H1 (cell line): ENCODE measurements at regions not wholly inside any gene's neighbourhood (a gene's known extent, or its start where the extent isn't known, plus 50 kb on each side); places are given as distances from the start of the nearest gene placed in this dataset.

Source experiments
- CHD2 ChIP-seq: IDR thresholded peaks from 2 replicates; pipeline ENCODE4 v1.6.1; 2012; ENCODE audit warnings: low read length, improper control_type of control experiment
- CREB1 ChIP-seq: IDR thresholded peaks from 2 replicates; pipeline ENCODE4 v1.6.1; 2012; ENCODE audit warnings: inconsistent platforms
- CTCF ChIP-seq, 3 experiments: IDR thresholded peaks; 1 replicate in 2 of 3; 2 replicates in 1 of 3; pipeline versions ENCODE4 v1.5.1 to v1.6.1; 2011; ENCODE audit warnings: low read length in 3 of 3, mild to moderate bottlenecking in 3 of 3, inconsistent platforms in 2 of 3, low read depth in 1 of 3, moderate library complexity in 1 of 3; ENCODE audit not compliant: insufficient read depth in 1 of 3; ENCODE audit errors: control extremely low read depth in 1 of 3
- E2F6 ChIP-seq: IDR thresholded peaks from 2 replicates; pipeline ENCODE4 v1.6.1; 2012; ENCODE audit warnings: inconsistent platforms
- EP300 ChIP-seq, 2 experiments: IDR thresholded peaks; 1 replicate in 1 of 2; 2 replicates in 1 of 2; pipeline ENCODE4 v1.6.1; 2011 to 2012; ENCODE audit warnings: low read depth in 2 of 2, low read length in 2 of 2, mild to moderate bottlenecking in 2 of 2, borderline replicate concordance in 1 of 2, inconsistent platforms in 1 of 2, moderate library complexity in 1 of 2
- GABPA ChIP-seq: IDR thresholded peaks from 2 replicates; pipeline ENCODE4 v1.6.1; 2011; ENCODE audit warnings: mild to moderate bottlenecking, low read length, moderate library complexity, borderline replicate concordance; ENCODE audit not compliant: insufficient read depth
- GTF2F1 ChIP-seq: IDR thresholded peaks from 2 replicates; pipeline ENCODE4 v1.6.1; 2012; ENCODE audit warnings: low read depth, low read length, improper control_type of control experiment, borderline replicate concordance
- HDAC2 ChIP-seq, 2 experiments: fragments of 300-600 bp in 1 of 2; sonication (generic) in 1 of 2; IDR thresholded peaks; 2 replicates each; pipeline ENCODE4 v1.6.1; 2011 to 2012; ENCODE audit warnings: low read depth in 2 of 2, low read length in 2 of 2, mild to moderate bottlenecking in 2 of 2, moderate library complexity in 2 of 2, borderline replicate concordance in 1 of 2, inconsistent platforms in 1 of 2
- POLR2A ChIP-seq, 2 experiments: IDR thresholded peaks; 1 replicate in 1 of 2; 2 replicates in 1 of 2; pipeline ENCODE4 v1.6.1; 2011; ENCODE audit warnings: low read depth in 2 of 2, low read length in 2 of 2, mild to moderate bottlenecking in 2 of 2; ENCODE audit errors: control extremely low read depth in 1 of 2
- POLR2AphosphoS5 ChIP-seq: IDR thresholded peaks from 2 replicates; pipeline ENCODE4 v1.6.1; 2011; ENCODE audit warnings: low read depth, low read length
- SAP30 ChIP-seq: fragments of 300-600 bp; sonication (generic); IDR thresholded peaks from 2 replicates; pipeline ENCODE4 v1.7.1; 2012; ENCODE audit warnings: low read length, moderate library complexity, mild to moderate bottlenecking, inconsistent platforms; ENCODE audit not compliant: insufficient read depth, insufficient replicate concordance
- SP1 ChIP-seq: IDR thresholded peaks from 2 replicates; pipeline ENCODE4 v1.6.1; 2011; ENCODE audit warnings: low read depth, low read length
- USF2 ChIP-seq: IDR thresholded peaks from 2 replicates; pipeline ENCODE4 v1.6.1; 2011; ENCODE audit warnings: low read length, improper control_type of control experiment
- ZNF274 ChIP-seq: IDR thresholded peaks from 2 replicates; pipeline ENCODE4 v1.7.0; 2012; ENCODE audit warnings: low read length, borderline replicate concordance; ENCODE audit errors: extremely low read depth

GRCh38 chr3:194277104-194277785 lies 73.9 kb downstream of the CPN2 start:
- TF ChIP-seq POLR2A (IDR thresholded peaks at IDR 0.05; ENCODE audit: control extremely low read depth in 1 of 2, low read depth in 2 of 2, low read length in 2 of 2), result no peak
- no peak for TF ChIP-seq CTCF (IDR thresholded peaks at IDR 0.05; ENCODE audit: control extremely low read depth in 1 of 3, insufficient read depth in 1 of 3, low read depth in 1 of 3, low read length in 3 of 3)
- no peak for TF ChIP-seq EP300 (IDR thresholded peaks at IDR 0.05; ENCODE audit: borderline replicate concordance in 1 of 2, low read depth in 2 of 2, low read length in 2 of 2)
- no peak for TF ChIP-seq GABPA
- no peak for TF ChIP-seq SAP30
- no peak for TF ChIP-seq POLR2AphosphoS5
- TF ChIP-seq CREB1, result no peak
- no peak for TF ChIP-seq GTF2F1
- no peak for TF ChIP-seq SP1
- no peak for TF ChIP-seq CHD2
- TF ChIP-seq HDAC2 (IDR thresholded peaks at IDR 0.05; ENCODE audit: borderline replicate concordance in 1 of 2, low read depth in 2 of 2, low read length in 2 of 2), result no peak
- TF ChIP-seq ZNF274, result no peak
- TF ChIP-seq USF2, result no peak
- TF ChIP-seq E2F6, result no peak
